DND-41 (cell line): ENCODE measurements at regions not wholly inside any gene's neighbourhood (a gene's known extent, or its start where the extent isn't known, plus 50 kb on each side); places are given as distances from the start of the nearest gene placed in this dataset.

Experiments used
- ATAC-seq: fragments of 200-7000 bp; cut with Tn5 transposase; 3 replicates; pipeline ENCODE4 v1.9.1; 2021; ENCODE audit warnings: low read depth; ENCODE audit not compliant: insufficient read depth
- DNase-seq: peaks from one replicate; pipeline ENCODE4 v3.0.0-alpha.2; 2020
- H2AFZ ChIP-seq: 2 replicates; pipeline ENCODE4 v1.6.0; 2012; ENCODE audit warnings: low read depth, low read length
- H3K27ac ChIP-seq: 2 replicates; pipeline ENCODE4 v1.5.1; 2012; ENCODE audit warnings: low read length, inconsistent platforms
- H3K27me3 ChIP-seq: fragments of 200-600 bp; sonication (generic); 2 replicates; pipeline ENCODE4 v1.6.0; 2012; ENCODE audit warnings: low read length, mild to moderate bottlenecking, inconsistent platforms; ENCODE audit not compliant: insufficient read depth, poor library complexity
- H3K36me3 ChIP-seq: 2 replicates; pipeline ENCODE4 v1.5.1; 2012; ENCODE audit warnings: low read length, inconsistent platforms; ENCODE audit not compliant: insufficient read depth
- H3K4me1 ChIP-seq: 2 replicates; pipeline ENCODE4 v1.5.1; 2012; ENCODE audit warnings: mild to moderate bottlenecking, low read length; ENCODE audit not compliant: insufficient read depth
- H3K4me2 ChIP-seq: 2 replicates; pipeline ENCODE4 v1.6.0; 2012; ENCODE audit warnings: mild to moderate bottlenecking, moderate library complexity, low read length, inconsistent platforms; ENCODE audit not compliant: insufficient read depth
- H3K4me3 ChIP-seq, 2 experiments: fragments of 200-600 bp in 1 of 2; shearing (Covaris generic) in 1 of 2; 2 replicates each; pipeline ENCODE4 v1.5.1; 2012 to 2016; ENCODE audit warnings: inconsistent platforms in 2 of 2, low read length in 2 of 2, mild to moderate bottlenecking in 2 of 2, low read depth in 1 of 2, moderate library complexity in 1 of 2
- H3K79me2 ChIP-seq: 2 replicates; pipeline ENCODE4 v1.6.0; 2012; ENCODE audit warnings: low read length, inconsistent platforms; ENCODE audit not compliant: insufficient read depth
- H3K9ac ChIP-seq: 2 replicates; pipeline ENCODE4 v1.6.0; 2012; ENCODE audit warnings: low read depth, mild to moderate bottlenecking, inconsistent platforms, low read length, moderate library complexity
- H3K9me3 ChIP-seq: 2 replicates; pipeline ENCODE4 v1.5.1; 2012; ENCODE audit warnings: low read length, moderate library complexity, mild to moderate bottlenecking, inconsistent platforms; ENCODE audit not compliant: insufficient read depth, severe bottlenecking
- H4K20me1 ChIP-seq: 2 replicates; pipeline ENCODE4 v1.6.0; 2012; ENCODE audit warnings: low read length; ENCODE audit not compliant: insufficient read depth
- CTCF ChIP-seq: IDR thresholded peaks from 2 replicates; pipeline ENCODE4 v1.5.1; 2012; ENCODE audit warnings: borderline replicate concordance, low read length, moderate library complexity, mild to moderate bottlenecking; ENCODE audit not compliant: poor library complexity, severe bottlenecking; ENCODE audit errors: extremely low read depth
- EZH2 ChIP-seq: IDR thresholded peaks from 3 replicates; pipeline ENCODE4 v1.6.1; 2012; ENCODE audit warnings: borderline replicate concordance, low read depth, mild to moderate bottlenecking, moderate library complexity, low read length, inconsistent platforms; ENCODE audit not compliant: severe bottlenecking

GRCh38 chr1:88571506-88571905 lies 112.6 kb upstream of the PKN2 start:
- TF ChIP-seq CTCF (no peak), EZH2 (no peak)
- Histone ChIP-seq H3K79me2 (no peaks in the 10 kb centered on the region), H3K9me3 (no peaks in the 10 kb centered on the region), H3K27me3 (peaks cover 10% of the 10 kb centered on the region), H3K36me3 (no peaks in the 10 kb centered on the region), H2AFZ (no peak overlapping the region), H3K4me3 (no peak overlapping the region), H3K4me2 (no peak overlapping the region), H4K20me1 (no peaks in the 10 kb centered on the region), H3K4me1 (no peaks in the 10 kb centered on the region), H3K27ac (no peak overlapping the region), H3K9ac (no peak overlapping the region)
- ATAC-seq (no peak), DNase-seq (no peak)

GRCh38 chr1:88579598-88579997 lies 104.5 kb upstream of the PKN2 start:
- ATAC-seq = no peak
- H4K20me1 ChIP-seq = no peaks in the 10 kb centered on the region
- TF ChIP-seq EZH2 (no peak), CTCF (no peak)

GRCh38 chr1:88581703-88582102 lies 102.4 kb upstream of the PKN2 start:
- ATAC-seq = no peak
- no peak for DNase-seq
- H3K27me3 ChIP-seq = no peaks in the 10 kb centered on the region

More at GRCh38 chr1:88579598-88579997, 104.5 kb upstream of the PKN2 start:
- Histone ChIP-seq H3K4me2 (no peak overlapping the region), H3K79me2 (no peaks in the 10 kb centered on the region), H3K27me3 (no peaks in the 10 kb centered on the region), H3K9ac (no peak overlapping the region), H3K27ac (no peak overlapping the region), H2AFZ (no peak overlapping the region), H3K4me3 (no peak overlapping the region), H3K4me1 (no peaks in the 10 kb centered on the region), H3K36me3 (no peaks in the 10 kb centered on the region), H3K9me3 (no peaks in the 10 kb centered on the region)
- DNase-seq = no peak

More at GRCh38 chr1:88581703-88582102, 102.4 kb upstream of the PKN2 start:
- Histone ChIP-seq H3K9ac (no peak overlapping the region), H3K4me2 (no peak overlapping the region), H3K4me3 (no peak overlapping the region), H2AFZ (no peak overlapping the region), H3K9me3 (no peaks in the 10 kb centered on the region), H3K36me3 (no peaks in the 10 kb centered on the region), H4K20me1 (no peaks in the 10 kb centered on the region), H3K4me1 (no peaks in the 10 kb centered on the region), H3K27ac (no peak overlapping the region), H3K79me2 (no peaks in the 10 kb centered on the region)
- no peak for TF ChIP-seq CTCF
- TF ChIP-seq EZH2 = no peak
